GM12891 (cell line): ENCODE measurements at regions not wholly inside any gene's neighbourhood (a gene's known extent, or its start where the extent isn't known, plus 50 kb on each side); places are given as distances from the start of the nearest gene placed in this dataset.

Experiments used
- DNase-seq: peaks from one replicate; pipeline ENCODE4 v3.0.0; 2011; ENCODE audit warnings: low spot score; ENCODE audit not compliant: insufficient read length
- FAIRE-seq: peaks from 2 replicates; lab custom pipeline; 2011; peaks lifted over from hg19 to GRCh38; lab: Jason Lieb, UNC
- PAX5 ChIP-seq: IDR thresholded peaks from 2 replicates; pipeline ENCODE4 v1.6.1; 2011; ENCODE audit warnings: low read length, moderate library complexity, mild to moderate bottlenecking; ENCODE audit not compliant: insufficient read depth, severe bottlenecking
- POLR2A ChIP-seq: IDR thresholded peaks from 2 replicates; pipeline ENCODE4 v1.6.1; 2011; ENCODE audit warnings: low read depth, low read length, control low read depth
- POLR2AphosphoS5 ChIP-seq: IDR thresholded peaks from 2 replicates; pipeline ENCODE4 v1.6.1; 2011; ENCODE audit warnings: low read depth, low read length, control low read depth
- POU2F2 ChIP-seq: IDR thresholded peaks from 2 replicates; pipeline ENCODE4 v1.6.1; 2011; ENCODE audit warnings: low read depth, mild to moderate bottlenecking, control low read depth, low read length, moderate library complexity
- SPI1 ChIP-seq: IDR thresholded peaks from 2 replicates; pipeline ENCODE4 v1.6.1; 2011; ENCODE audit warnings: low read depth, low read length, control low read depth
- TAF1 ChIP-seq: IDR thresholded peaks from 2 replicates; pipeline ENCODE4 v1.6.1; 2011; ENCODE audit warnings: low read depth, low read length, control low read depth

DNA sequence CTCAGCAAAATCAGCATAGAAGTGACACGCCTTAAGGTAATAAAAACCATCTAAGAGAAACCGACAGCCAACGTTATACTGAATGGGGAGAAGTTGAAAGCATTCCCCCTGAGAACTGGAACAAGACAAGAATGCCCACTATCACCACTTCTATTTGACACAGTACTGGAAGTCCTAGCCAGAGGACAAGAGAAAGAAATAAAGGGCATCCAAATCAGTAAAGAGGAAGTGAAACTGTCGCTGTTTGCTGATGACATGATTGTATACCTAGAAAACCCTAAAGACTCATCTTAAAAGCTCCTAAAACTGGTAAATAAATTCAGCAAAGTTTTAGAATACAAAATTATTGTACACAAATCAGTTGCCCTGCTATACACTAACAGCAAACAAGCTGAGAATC is 393.3 kb downstream of the KIF4B start:
- TF ChIP-seq SPI1 (peak; percentile 94), POLR2AphosphoS5 (no peak)
- no peak for FAIRE-seq
- DNase-seq: no peak

DNA sequence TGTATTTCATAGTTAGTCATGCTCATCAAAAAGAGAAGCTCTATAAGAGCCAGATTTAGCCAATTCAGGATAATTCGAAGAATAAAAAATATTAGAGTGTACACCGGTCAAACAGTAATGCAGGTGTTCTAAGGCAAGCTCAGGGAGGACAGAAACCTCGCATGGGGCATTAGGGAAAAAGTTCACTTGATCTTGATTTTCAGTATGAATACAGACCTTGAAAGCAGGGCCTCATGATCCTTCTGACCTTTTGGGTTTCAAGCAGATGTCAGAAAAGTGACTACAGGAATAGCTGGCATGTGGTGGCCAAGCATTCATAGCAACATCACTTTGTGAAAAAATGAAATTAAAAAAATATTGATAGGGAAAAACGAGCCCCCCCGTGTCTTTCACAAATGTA is 394.9 kb downstream of the KIF4B start:
- DNase-seq: no peak
- TF ChIP-seq PAX5 (no peak), SPI1 (no peak), TAF1 (no peak), POLR2A (no peak), POU2F2 (no peak), POLR2AphosphoS5 (no peak)
- FAIRE-seq: no peak

DNA sequence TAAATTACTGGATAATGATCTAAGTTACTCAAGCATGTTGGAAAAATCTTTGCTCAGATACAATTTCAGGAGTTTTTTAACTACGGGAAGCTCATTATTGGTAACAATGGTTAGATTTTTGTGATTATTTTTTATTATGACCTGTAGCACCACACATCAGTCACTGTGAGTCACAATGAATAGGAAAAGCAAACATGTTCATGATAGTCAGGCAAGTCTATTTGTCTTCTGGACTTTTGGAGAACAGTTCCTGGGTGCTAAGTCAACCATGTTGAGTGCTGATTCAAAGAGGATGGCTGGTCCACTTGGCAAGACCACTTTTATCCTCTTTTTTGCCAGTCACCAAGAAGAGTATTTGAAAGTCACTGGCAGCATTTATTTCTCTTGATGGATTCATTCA is 403.2 kb downstream of the KIF4B start:
- FAIRE-seq: no peak
- TF ChIP-seq POLR2AphosphoS5 (no peak), PAX5 (no peak), TAF1 (no peak), POU2F2 (no peak), POLR2A (no peak), SPI1 (no peak)

DNA sequence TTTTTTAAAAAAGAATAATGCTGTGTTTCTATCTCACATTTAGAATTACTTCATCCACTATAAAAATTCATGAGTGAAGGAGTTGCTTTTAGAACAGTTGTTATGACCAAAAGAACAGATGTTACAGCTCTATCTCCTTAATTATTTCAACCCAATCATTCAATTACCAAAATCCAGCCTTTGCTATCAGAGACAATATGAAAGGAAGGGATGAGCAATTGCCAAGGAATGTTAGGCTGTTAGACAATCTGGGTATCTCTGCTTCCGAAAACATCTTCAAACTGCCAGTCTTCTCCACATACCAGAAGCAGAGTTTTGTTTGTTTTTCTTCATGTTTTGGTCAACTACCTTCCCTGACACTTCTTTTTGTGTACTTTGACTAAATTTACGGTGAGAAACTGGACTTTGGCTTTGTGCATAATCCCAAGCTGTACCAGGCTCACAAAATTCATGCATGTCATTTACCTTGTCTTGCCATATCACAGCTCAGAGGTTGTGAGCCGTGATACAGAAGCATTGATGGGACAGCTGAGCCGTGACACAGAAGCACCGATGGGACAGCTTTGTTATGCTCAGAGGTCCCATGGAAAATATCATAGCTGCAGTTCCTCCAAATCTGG is 405.5 kb downstream of the KIF4B start:
- no peak for TF ChIP-seq SPI1
- DNase-seq: no peak
- FAIRE-seq: no peak

More for the DNA sequence above, 403.2 kb downstream of the KIF4B start:
- DNase-seq: no peak

DNA sequence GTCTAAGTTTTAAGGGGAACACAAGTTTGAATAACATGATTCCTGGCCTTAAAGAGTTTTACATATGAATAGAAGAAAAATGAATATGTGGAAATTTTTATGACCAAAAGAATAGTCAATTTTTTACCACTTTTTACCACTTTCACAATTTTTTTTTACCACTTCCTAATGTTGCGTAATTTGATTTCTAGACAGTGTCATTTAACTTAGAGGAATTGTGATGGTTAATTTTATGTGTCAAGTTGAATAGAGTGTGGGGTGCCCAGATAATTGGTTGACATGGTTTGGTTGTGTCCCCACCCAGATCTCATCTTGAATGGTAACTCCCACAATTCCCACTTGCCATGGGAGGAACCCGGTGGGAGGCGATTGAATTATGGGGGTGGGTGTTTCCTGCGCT is 416.6 kb downstream of the KIF4B start:
- no peak for FAIRE-seq
- DNase-seq: no peak
- no peak for TF ChIP-seq POLR2A
- TF ChIP-seq TAF1: no peak
- TF ChIP-seq SPI1: no peak
- no peak for TF ChIP-seq PAX5
- TF ChIP-seq POLR2AphosphoS5: no peak
- TF ChIP-seq POU2F2: no peak

DNA sequence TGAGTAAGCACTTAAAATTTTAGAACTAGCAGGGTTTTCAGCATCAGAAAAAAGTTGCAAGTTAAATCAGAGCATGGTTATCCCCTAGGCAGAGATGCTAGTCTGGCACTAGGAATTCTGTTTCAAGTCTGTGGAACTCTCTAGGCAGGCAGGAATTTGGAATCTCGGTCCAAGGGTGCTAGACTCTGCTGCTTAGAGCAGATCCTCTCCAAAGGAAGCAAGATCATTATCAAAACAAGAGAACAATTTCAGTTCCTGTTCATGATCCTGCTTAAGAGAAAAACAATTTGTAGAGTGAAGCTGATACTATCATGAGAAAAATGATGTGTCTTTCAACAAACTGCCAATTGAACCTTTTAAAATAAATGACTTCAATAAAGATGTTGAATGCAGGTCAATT is 420.7 kb downstream of the KIF4B start:
- TF ChIP-seq POU2F2: no peak
- TF ChIP-seq POLR2AphosphoS5: no peak
- TF ChIP-seq TAF1: no peak
- TF ChIP-seq PAX5: no peak
- no peak for TF ChIP-seq POLR2A
- no peak for TF ChIP-seq SPI1
- no peak for DNase-seq
- FAIRE-seq: no peak

DNA sequence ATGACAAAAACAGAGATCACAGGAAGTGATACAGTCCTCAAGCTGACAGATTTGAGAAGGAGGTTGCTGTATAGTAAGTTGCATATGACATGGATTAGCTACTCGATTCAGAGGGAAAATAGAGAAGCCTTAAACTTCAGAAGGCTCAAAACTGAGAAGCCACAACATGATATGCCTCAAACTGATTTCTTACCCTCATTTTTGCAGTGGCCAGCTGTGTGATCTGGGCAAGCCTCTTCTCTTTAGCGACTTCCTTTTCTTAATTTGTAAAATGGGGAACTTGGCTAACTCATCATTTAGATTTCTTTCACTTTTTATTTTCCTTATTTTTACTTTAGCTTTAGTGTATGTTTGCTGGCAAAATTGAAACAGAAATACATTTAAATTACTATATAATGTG is 421.1 kb downstream of the KIF4B start:
- DNase-seq (no peak), FAIRE-seq (no peak)
- no peak for TF ChIP-seq SPI1
- no peak for TF ChIP-seq PAX5
- no peak for TF ChIP-seq POLR2A
- no peak for TF ChIP-seq POU2F2

DNA sequence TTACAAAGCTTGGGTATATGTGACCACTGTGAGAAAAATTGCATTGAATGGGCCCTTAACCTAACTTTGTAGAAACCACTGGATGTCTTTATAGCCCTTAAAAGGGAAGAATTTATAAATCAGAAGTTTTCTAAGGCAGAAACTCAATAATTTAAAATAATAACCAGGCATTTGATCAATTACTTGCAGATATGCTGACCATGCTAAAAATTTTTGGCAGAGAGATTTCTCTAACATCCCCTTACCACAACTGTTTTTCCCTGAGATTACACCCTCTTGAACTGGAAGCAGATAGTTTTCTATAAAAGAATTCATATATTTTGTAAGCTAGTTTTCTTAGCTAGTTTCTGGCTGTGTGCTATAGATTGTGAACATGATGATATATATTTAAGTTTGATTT is 428.3 kb downstream of the KIF4B start:
- no peak for TF ChIP-seq TAF1
- TF ChIP-seq POU2F2: no peak
- no peak for TF ChIP-seq POLR2AphosphoS5
- no peak for TF ChIP-seq SPI1
- no peak for TF ChIP-seq POLR2A
- TF ChIP-seq PAX5: no peak
- FAIRE-seq: no peak

DNA sequence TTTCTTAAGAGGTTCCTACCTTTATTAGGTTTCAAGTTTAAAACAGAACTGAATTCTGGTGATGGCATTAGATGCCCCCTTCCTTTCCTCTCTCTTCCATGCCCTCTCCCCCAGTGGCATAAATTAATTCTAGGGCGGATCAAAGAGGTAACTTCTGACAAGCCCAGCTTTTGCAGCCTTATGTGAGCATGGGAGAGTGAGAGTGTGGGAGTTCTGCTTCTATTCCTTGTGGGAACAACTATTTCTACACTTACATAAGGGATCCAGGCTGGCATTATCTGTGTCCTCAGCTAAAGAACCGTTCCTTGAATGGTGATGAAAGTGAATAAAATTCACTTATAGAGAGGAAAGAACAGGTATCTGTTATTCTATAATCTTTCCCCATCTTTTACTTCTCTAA is 437.6 kb downstream of the KIF4B start:
- no peak for DNase-seq
- no peak for FAIRE-seq
- no peak for TF ChIP-seq POLR2A
- TF ChIP-seq TAF1: no peak
- no peak for TF ChIP-seq POLR2AphosphoS5
- TF ChIP-seq PAX5: no peak
- no peak for TF ChIP-seq SPI1
- no peak for TF ChIP-seq POU2F2

More for the DNA sequence above, 428.3 kb downstream of the KIF4B start:
- no peak for DNase-seq

DNA sequence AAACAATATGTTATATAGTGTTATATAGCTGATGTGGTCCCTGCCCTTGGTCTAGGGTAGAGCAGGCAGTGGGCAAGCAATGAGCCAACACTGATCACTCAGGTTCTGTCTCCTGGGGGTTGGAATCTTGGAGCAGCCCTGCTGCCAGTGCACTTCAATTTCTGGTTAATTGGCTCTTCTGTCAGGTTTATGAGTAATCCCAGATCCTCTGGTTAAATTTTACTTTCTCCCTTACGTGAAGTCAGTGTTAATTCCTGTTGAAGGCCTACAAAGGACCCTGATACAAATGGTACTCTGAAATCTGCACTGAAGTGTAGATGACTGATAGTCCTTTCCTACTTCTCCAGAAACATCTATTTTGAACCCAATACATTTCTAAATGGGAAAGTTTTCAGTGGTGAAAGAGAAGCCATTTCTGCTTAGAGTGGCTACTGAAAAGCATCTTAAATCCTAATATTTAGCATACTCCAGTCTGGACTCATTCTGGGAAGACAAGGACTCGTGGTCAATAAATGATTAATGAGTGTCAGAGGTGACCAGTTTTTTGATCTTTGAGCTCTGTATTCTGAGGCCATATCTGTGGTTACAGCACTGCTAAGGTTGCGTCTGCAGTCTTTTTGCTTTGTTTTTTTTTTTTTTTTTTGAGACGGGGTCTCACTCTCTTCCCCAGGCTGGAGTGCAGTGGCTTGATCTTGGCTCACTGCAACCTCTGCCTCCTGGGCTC is 442.4 kb downstream of the KIF4B start:
- DNase-seq: no peak
- TF ChIP-seq PAX5: no peak
- TF ChIP-seq SPI1: no peak
- TF ChIP-seq POLR2A: no peak
- TF ChIP-seq TAF1: no peak
- TF ChIP-seq POU2F2: no peak
- TF ChIP-seq POLR2AphosphoS5: no peak
- FAIRE-seq: no peak
